GM19372 (cell line): ENCODE measurements at regions not wholly inside any gene's neighbourhood (a gene's known extent, or its start where the extent isn't known, plus 50 kb on each side); places are given as distances from the start of the nearest gene placed in this dataset.
"Not testable (repeated sequence)": the region's sequence is repeated elsewhere in the genome, so short reads cannot be mapped to it uniquely, and the experiment has no call there.

Source experiments
- ATAC-seq: cut with Tn5 transposase; IDR thresholded peaks from one replicate; pipeline ENCODE4 v1.9.1; 2021; ENCODE audit warnings: mild to moderate bottlenecking, low read depth, moderate library complexity; ENCODE audit not compliant: unreplicated experiment

- ATAC-seq, result no peak
Observed at GRCh38 chr6:103719545-103719944, 1140.2 kb downstream of the HACE1 start.

GRCh38 chr6:103715269-103715668, 1144.5 kb downstream of the HACE1 start:
- no peak for ATAC-seq

- not testable (repeated sequence) for ATAC-seq
Observed at GRCh38 chr6:103709236-103709635, 1150.5 kb downstream of the HACE1 start.

GRCh38 chr6:103707596-103708325, 1152.0 kb downstream of the HACE1 start:
- no peak for ATAC-seq

- ATAC-seq, result no peak
Observed at GRCh38 chr6:103699769-103700168, 1160.0 kb downstream of the HACE1 start.

- ATAC-seq, result no peak
Observed at GRCh38 chr6:103687430-103687829, 1172.3 kb downstream of the HACE1 start.

GRCh38 chr6:103680116-103680515, 1179.6 kb downstream of the HACE1 start:
- ATAC-seq, result no peak

- no peak for ATAC-seq
Observed at GRCh38 chr6:103677290-103677689, 1182.4 kb downstream of the HACE1 start.

GRCh38 chr6:103675807-103676406, 1183.8 kb downstream of the HACE1 start:
- no peak for ATAC-seq

- ATAC-seq, result no peak
Observed at GRCh38 chr6:103674790-103675189, 1184.9 kb downstream of the HACE1 start.

- ATAC-seq, result no peak
Observed at GRCh38 chr6:103672169-103672568, 1187.5 kb downstream of the HACE1 start.

GRCh38 chr6:103629613-103630012, 1230.1 kb downstream of the HACE1 start:
- no peak for ATAC-seq

- ATAC-seq, result no peak
Observed at GRCh38 chr6:103617642-103618041, 1242.1 kb downstream of the HACE1 start.

- no peak for ATAC-seq
Observed at GRCh38 chr6:103587722-103588121, 1272.0 kb downstream of the HACE1 start.

GRCh38 chr6:103578115-103578514, 1281.6 kb downstream of the HACE1 start:
- no peak for ATAC-seq

GRCh38 chr6:103570431-103570830, 1289.3 kb downstream of the HACE1 start:
- ATAC-seq, result no peak

- ATAC-seq, result no peak
Observed at GRCh38 chr6:103554911-103555310, 1304.8 kb downstream of the HACE1 start.

- ATAC-seq, result no peak
Observed at GRCh38 chr6:103538381-103538780, 1321.3 kb downstream of the HACE1 start.

GRCh38 chr6:103534814-103535213, 1324.9 kb downstream of the HACE1 start:
- no peak for ATAC-seq

GRCh38 chr6:103534095-103534494, 1325.6 kb downstream of the HACE1 start:
- ATAC-seq, result no peak

- no peak for ATAC-seq
Observed at GRCh38 chr6:103522045-103522444, 1337.7 kb downstream of the HACE1 start.

- ATAC-seq, result no peak
Observed at GRCh38 chr6:103516336-103516735, 1343.4 kb downstream of the HACE1 start.
